Mesenchymal stem cell (in vitro differentiated cells and primary cell): ENCODE measurements at regions not wholly inside any gene's neighbourhood (a gene's known extent, or its start where the extent isn't known, plus 50 kb on each side); places are given as distances from the start of the nearest gene placed in this dataset.

Experiments used
- DNase-seq: peaks from one replicate; pipeline ENCODE4 v3.0.0-alpha.2; 2013
- H2AFZ ChIP-seq: one replicate; pipeline ENCODE4 v1.6.1; 2013; ENCODE audit warnings: low read depth, mild to moderate bottlenecking, control low read depth, inconsistent platforms, low read length, moderate library complexity
- H2AK5ac ChIP-seq: 2 replicates; pipeline ENCODE4 v1.6.1; 2013; ENCODE audit warnings: low read length, moderate library complexity, mild to moderate bottlenecking, inconsistent platforms; ENCODE audit not compliant: severe bottlenecking
- H2BK120ac ChIP-seq: one replicate; pipeline ENCODE4 v1.6.1; 2013; ENCODE audit warnings: low read depth, mild to moderate bottlenecking, inconsistent platforms, low read length, moderate library complexity
- H2BK12ac ChIP-seq, 2 experiments: one replicate each; pipeline ENCODE4 v1.6.1; 2013; ENCODE audit warnings: inconsistent platforms in 2 of 2, low read length in 2 of 2, mild to moderate bottlenecking in 2 of 2, moderate library complexity in 2 of 2, control low read depth in 1 of 2
- H2BK15ac ChIP-seq: one replicate; pipeline ENCODE4 v1.6.1; 2013; ENCODE audit warnings: mild to moderate bottlenecking, low read depth, inconsistent platforms; ENCODE audit not compliant: poor library complexity, severe bottlenecking
- H2BK5ac ChIP-seq: 2 replicates; pipeline ENCODE4 v1.6.1; 2013; ENCODE audit warnings: low read depth, mild to moderate bottlenecking, low read length, control low read depth, inconsistent platforms; ENCODE audit not compliant: poor library complexity, severe bottlenecking
- H3K14ac ChIP-seq, 2 experiments: one replicate each; pipeline ENCODE4 v1.6.1; 2013; ENCODE audit warnings: inconsistent platforms in 2 of 2, low read length in 2 of 2, control low read depth in 1 of 2, mild to moderate bottlenecking in 1 of 2, moderate library complexity in 1 of 2
- H3K18ac ChIP-seq, 2 experiments: one replicate each; pipeline ENCODE4 v1.6.1; 2013; ENCODE audit warnings: inconsistent platforms in 2 of 2, low read length in 2 of 2, control low read depth in 1 of 2, low read depth in 1 of 2, mild to moderate bottlenecking in 1 of 2
- H3K23ac ChIP-seq, 2 experiments: one replicate each; pipeline ENCODE4 v1.6.1; 2013; ENCODE audit warnings: inconsistent platforms in 2 of 2, low read length in 2 of 2, mild to moderate bottlenecking in 2 of 2, moderate library complexity in 2 of 2, control low read depth in 1 of 2
- H3K27ac ChIP-seq: 2 replicates; pipeline ENCODE4 v1.5.1; 2013; ENCODE audit warnings: mild to moderate bottlenecking, moderate library complexity, low read length, control low read depth, inconsistent platforms; ENCODE audit not compliant: poor library complexity, severe bottlenecking
- H3K27me3 ChIP-seq, 2 experiments: 2 replicates each; pipeline versions ENCODE4 v1.6.1 to v1.7.0; 2013; ENCODE audit warnings: low read length in 2 of 2, mild to moderate bottlenecking in 2 of 2, moderate library complexity in 2 of 2, control low read depth in 1 of 2, inconsistent platforms in 1 of 2; ENCODE audit not compliant: control insufficient read depth in 1 of 2, insufficient read depth in 1 of 2
- H3K36me3 ChIP-seq, 2 experiments: 2 replicates each; pipeline versions ENCODE4 v1.6.1 to v1.7.0; 2013; ENCODE audit warnings: low read length in 2 of 2, control low read depth in 1 of 2, inconsistent platforms in 1 of 2, low read depth in 1 of 2, mild to moderate bottlenecking in 1 of 2; ENCODE audit not compliant: insufficient read depth in 2 of 2, control insufficient read depth in 1 of 2
- H3K4ac ChIP-seq, 2 experiments: one replicate each; pipeline ENCODE4 v1.6.1; 2013; ENCODE audit warnings: inconsistent platforms in 2 of 2, low read length in 2 of 2, mild to moderate bottlenecking in 2 of 2, moderate library complexity in 2 of 2, control low read depth in 1 of 2, low read depth in 1 of 2
- H3K4me1 ChIP-seq: 2 replicates; pipeline ENCODE4 v1.6.1; 2013; ENCODE audit warnings: low read depth, low read length, control low read depth; ENCODE audit not compliant: control insufficient read depth, insufficient read depth
- H3K4me2 ChIP-seq: 2 replicates; pipeline ENCODE4 v1.6.1; 2013; ENCODE audit warnings: low read length, mild to moderate bottlenecking, inconsistent platforms; ENCODE audit not compliant: poor library complexity, severe bottlenecking
- H3K4me3 ChIP-seq, 2 experiments: 2 replicates each; pipeline versions ENCODE4 v1.5.1 to v1.7.0; 2013; ENCODE audit warnings: low read length in 2 of 2, mild to moderate bottlenecking in 2 of 2, control low read depth in 1 of 2, low read depth in 1 of 2; ENCODE audit not compliant: insufficient read depth in 1 of 2
- H3K79me1 ChIP-seq: replicated peaks from 2 replicates; pipeline ENCODE4 v1.6.1; 2013; ENCODE audit warnings: mild to moderate bottlenecking, control low read depth, low read length, inconsistent platforms; ENCODE audit not compliant: poor library complexity, severe bottlenecking
- H3K9ac ChIP-seq: 2 replicates; pipeline ENCODE4 v1.7.0; 2013; ENCODE audit warnings: mild to moderate bottlenecking, low read length, moderate library complexity
- H3K9me3 ChIP-seq: 2 replicates; pipeline ENCODE4 v1.7.0; 2013; ENCODE audit warnings: mild to moderate bottlenecking, low read length; ENCODE audit not compliant: control insufficient read depth
- H4K8ac ChIP-seq: one replicate; pipeline ENCODE4 v1.6.1; 2013; ENCODE audit warnings: inconsistent platforms, mild to moderate bottlenecking, low read length, moderate library complexity
- H4K91ac ChIP-seq: one replicate; pipeline ENCODE4 v1.6.1; 2013; ENCODE audit warnings: mild to moderate bottlenecking, low read length, inconsistent platforms
- WGBS: methylation state at CpG from one replicate; pipeline ENCODE4 v1.1.7; 2013; ENCODE audit warnings: mixed read lengths; 5-methylcytosine and 5-hydroxymethylcytosine counted together

DNA sequence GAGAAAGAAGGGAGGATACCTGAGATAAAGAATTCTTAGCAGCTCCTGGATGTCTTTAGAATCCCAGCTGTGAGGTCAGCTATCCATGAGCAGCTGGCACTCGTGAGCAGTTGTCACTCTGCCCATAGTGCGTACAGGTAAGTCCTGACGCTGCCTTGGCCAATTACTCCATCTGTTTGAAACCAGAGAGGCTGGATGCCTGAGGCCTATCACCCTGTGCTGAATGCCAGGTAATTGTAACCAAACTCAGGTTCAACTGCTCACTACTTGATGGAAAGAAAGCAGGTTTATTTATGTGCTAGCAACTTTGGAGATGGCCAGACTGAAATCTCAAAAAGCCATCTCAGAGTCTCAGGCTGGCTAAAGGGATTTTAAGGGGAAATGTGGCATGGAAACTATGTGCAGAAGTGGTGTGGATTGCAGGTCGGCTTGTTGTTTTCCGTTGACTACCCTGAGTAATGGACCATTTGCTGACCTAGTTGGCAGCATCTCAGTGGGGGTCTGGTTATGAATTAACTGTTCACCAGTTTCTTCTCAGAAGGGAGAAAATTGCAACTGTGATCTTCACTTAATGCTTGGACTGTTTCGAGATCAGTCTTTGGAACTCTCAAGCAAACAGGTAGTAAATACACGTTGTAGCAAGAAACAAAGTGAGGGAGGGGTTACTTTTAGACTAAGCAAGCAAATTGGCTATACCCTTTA is 1614.0 kb upstream of the PCDH10 start:
- DNase-seq = no peak
- Histone ChIP-seq H3K36me3 (no peaks in the 10 kb centered on the region), H3K9me3 (no peaks in the 10 kb centered on the region), H3K4me1 (peaks cover 5% of the 10 kb centered on the region), H2AFZ (peak overlapping the region; percentile 14), H2BK12ac (no peak overlapping the region), H2AK5ac (peak overlapping the region; percentile 16), H3K27me3 (no peaks in the 10 kb centered on the region), H3K79me1 (no peaks in the 10 kb centered on the region), H3K4ac (no peak overlapping the region), H2BK15ac (no peak overlapping the region), H3K4me2 (peak overlapping the region; percentile 13), H3K9ac (no peak overlapping the region), H4K8ac (no peak overlapping the region), H2BK120ac (no peak overlapping the region), H3K18ac (no peak overlapping the region), H3K27ac (peak overlapping the region; percentile 48), H3K23ac (no peak overlapping the region), H2BK5ac (no peak overlapping the region), H4K91ac (no peak overlapping the region), H3K14ac (no peak overlapping the region), H3K4me3 (no peak overlapping the region)
- 97% methylated on average over 5 of the region's 7 CpGs for WGBS

DNA sequence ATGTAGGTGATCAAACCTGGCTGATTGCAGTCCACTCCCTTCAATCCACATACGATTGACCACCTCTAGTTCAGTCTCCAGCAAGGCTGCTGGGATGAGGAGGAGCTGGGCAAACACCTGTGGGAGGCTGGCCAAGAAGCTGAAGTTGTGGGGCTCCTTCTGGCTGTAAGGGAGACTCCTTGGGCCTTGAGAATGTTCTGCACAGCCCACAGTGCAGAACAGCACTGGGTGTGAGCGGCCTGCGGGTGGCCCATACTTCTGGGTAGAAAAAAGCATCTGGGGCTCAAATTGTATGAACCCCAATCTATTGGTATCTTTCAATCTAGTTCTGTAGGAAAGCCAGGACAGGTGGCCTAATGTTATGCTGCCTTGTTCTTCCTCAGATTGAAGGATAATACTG is 1608.8 kb upstream of the PCDH10 start:
- Histone ChIP-seq H3K9ac (no peak overlapping the region), H4K8ac (peak overlapping the region; percentile 60), H3K18ac (peak overlapping the region in 1 of 2 experiments; percentile 21), H2BK15ac (no peak overlapping the region), H3K9me3 (no peaks in the 10 kb centered on the region), H3K23ac (no peak overlapping the region), H3K27me3 (no peaks in the 10 kb centered on the region), H2AFZ (no peak overlapping the region), H3K79me1 (no peaks in the 10 kb centered on the region), H2AK5ac (no peak overlapping the region), H2BK12ac (no peak overlapping the region), H2BK5ac (no peak overlapping the region), H3K14ac (no peak overlapping the region), H3K4me1 (peaks cover 1% of the 10 kb centered on the region), H3K27ac (no peak overlapping the region), H3K36me3 (no peaks in the 10 kb centered on the region), H3K4me2 (no peak overlapping the region), H2BK120ac (peak overlapping the region; percentile 34), H4K91ac (peak overlapping the region; percentile 61), H3K4me3 (no peak overlapping the region), H3K4ac (no peak overlapping the region)
- 94% methylated on average over 3 of the region's 3 CpGs for WGBS
- DNase-seq = no peak

DNA sequence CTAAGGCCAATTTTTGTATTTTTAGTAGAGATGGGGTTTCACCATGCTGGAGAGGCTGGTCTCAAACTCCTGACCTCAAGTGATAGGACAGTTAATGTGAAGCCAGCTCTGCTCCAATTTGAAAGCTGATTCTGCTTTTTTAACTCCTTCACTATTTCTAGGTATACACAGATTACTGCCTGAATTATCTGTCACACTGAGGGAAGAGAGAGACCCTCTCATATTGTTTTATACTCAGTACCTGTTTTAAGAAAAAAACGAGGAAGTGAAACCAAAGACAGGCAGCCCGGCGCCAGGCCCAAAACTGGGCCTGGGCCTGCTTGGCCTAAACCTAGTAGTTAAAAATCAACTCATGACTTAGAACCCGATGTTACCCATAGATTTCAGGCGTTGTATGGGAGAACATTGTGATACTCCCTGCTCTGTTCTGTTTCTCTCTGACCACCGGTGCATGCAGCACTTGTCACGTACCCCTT is 1601.5 kb upstream of the PCDH10 start:
- H3K36me3 ChIP-seq = no peaks in the 10 kb centered on the region
- H2AK5ac ChIP-seq = no peak overlapping the region
- H3K9me3 ChIP-seq = no peaks in the 10 kb centered on the region
- no peak overlapping the region for H2BK5ac ChIP-seq
- H3K4ac ChIP-seq = no peak overlapping the region
- no peak overlapping the region for H3K27ac ChIP-seq
- no peak overlapping the region for H4K91ac ChIP-seq
- no peak overlapping the region for H3K4me2 ChIP-seq
- H3K4me1 ChIP-seq = no peaks in the 10 kb centered on the region
- no peak for DNase-seq
- H3K9ac ChIP-seq = no peak overlapping the region
- WGBS = 95% methylated on average over 7 of the region's 7 CpGs
- no peak overlapping the region for H3K18ac ChIP-seq
- H2BK120ac ChIP-seq = no peak overlapping the region
- H2AFZ ChIP-seq = no peak overlapping the region
- H3K23ac ChIP-seq = no peak overlapping the region
- no peak overlapping the region for H2BK15ac ChIP-seq
- no peaks in the 10 kb centered on the region for H3K27me3 ChIP-seq
- no peaks in the 10 kb centered on the region for H3K79me1 ChIP-seq
- H3K4me3 ChIP-seq = no peak overlapping the region
- H4K8ac ChIP-seq = no peak overlapping the region
- H2BK12ac ChIP-seq = no peak overlapping the region
- H3K14ac ChIP-seq = no peak overlapping the region

DNA sequence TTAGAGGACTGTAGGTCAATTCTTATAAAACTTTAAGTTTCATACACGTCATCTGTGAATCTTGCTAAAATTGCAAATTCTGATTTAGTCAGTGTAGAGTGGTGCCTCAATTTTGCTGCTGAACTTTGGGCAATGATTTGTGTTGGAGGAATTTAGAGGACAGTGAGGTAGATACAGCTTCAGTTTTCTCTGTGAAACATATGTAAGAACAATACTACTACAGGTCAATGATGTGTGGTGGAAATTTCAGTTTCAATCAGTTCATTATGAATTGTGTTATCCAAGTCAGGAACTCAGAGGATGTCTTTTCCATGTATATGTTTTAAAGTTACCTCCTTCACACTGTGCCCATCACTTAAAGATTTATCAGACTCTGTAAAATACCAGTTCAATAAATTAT is 1597.8 kb upstream of the PCDH10 start:
- H3K23ac ChIP-seq = no peak overlapping the region
- H3K9ac ChIP-seq = no peak overlapping the region
- no peak overlapping the region for H3K14ac ChIP-seq
- no peaks in the 10 kb centered on the region for H3K9me3 ChIP-seq
- no peak overlapping the region for H2BK5ac ChIP-seq
- H2BK12ac ChIP-seq = no peak overlapping the region
- H3K4ac ChIP-seq = no peak overlapping the region
- 100% methylated on average over 1 of the region's 1 CpG for WGBS
- DNase-seq = no peak
- no peak overlapping the region for H2AK5ac ChIP-seq
- no peak overlapping the region for H3K27ac ChIP-seq
- H2AFZ ChIP-seq = no peak overlapping the region
- H4K91ac ChIP-seq = no peak overlapping the region
- no peak overlapping the region for H2BK15ac ChIP-seq
- H3K4me1 ChIP-seq = no peaks in the 10 kb centered on the region
- H3K18ac ChIP-seq = no peak overlapping the region
- H3K4me3 ChIP-seq = no peak overlapping the region
- no peak overlapping the region for H3K4me2 ChIP-seq
- H3K36me3 ChIP-seq = no peaks in the 10 kb centered on the region
- H3K79me1 ChIP-seq = no peaks in the 10 kb centered on the region
- no peak overlapping the region for H2BK120ac ChIP-seq
- no peak overlapping the region for H4K8ac ChIP-seq
- no peaks in the 10 kb centered on the region for H3K27me3 ChIP-seq
